SH-SY5Y (cell line): ENCODE measurements at regions not wholly inside any gene's neighbourhood (a gene's known extent, or its start where the extent isn't known, plus 50 kb on each side); places are given as distances from the start of the nearest gene placed in this dataset.

Source experiments
- GATA2 ChIP-seq: IDR thresholded peaks from 2 replicates; pipeline ENCODE4 v1.6.1; 2011; ENCODE audit warnings: mild to moderate bottlenecking, low read depth, low read length
- GATA3 ChIP-seq: IDR thresholded peaks from 2 replicates; pipeline ENCODE4 v1.6.1; 2011; ENCODE audit warnings: low read depth, mild to moderate bottlenecking, low read length, moderate library complexity

- TF ChIP-seq GATA3, result no peak
- no peak for TF ChIP-seq GATA2
These were observed 165.9 kb downstream of the POLR2M start for GRCh38 chr15:57872281-57873030.
